NCI-H1436 treated with DMSO at 0.1 percent for 48 hours (cell line): ENCODE measurements at regions not wholly inside any gene's neighbourhood (a gene's known extent, or its start where the extent isn't known, plus 50 kb on each side); places are given as distances from the start of the nearest gene placed in this dataset.

Experiments
- DNase-seq: peaks from one replicate; lab custom pipeline; 2025; lab: John Stamatoyannopoulos, UW

DNA sequence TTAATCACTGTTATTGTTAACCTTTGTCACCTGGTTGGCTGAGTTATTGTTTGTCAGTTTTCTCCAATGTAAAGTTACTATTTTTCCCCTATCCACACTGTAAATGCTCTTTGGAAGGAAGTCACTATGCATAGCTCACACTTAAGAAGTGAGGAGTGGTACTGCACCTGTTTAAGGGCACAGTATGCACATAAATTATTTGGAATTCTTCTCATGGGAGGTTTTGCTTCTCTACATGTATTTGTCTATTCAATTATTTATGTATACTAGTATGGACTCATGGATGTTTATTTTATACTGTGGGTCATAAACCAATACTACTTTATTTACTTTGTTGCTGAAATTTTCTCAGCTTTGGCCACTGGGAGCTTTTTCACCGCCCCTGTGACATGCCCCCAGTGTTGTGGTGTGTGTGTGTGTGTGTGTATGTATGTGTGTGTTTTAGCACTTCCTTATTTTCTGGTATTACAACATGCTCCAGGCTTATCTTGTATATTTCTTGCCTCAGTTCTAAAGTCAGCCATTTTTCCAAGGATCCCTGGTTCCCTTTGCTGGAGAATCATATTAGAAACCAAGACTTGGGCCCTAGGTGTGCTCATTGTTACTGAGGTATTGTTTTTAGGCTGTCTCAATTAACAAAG is 290.5 kb downstream of the KBTBD8 start:
- DNase-seq, result no peak

DNA sequence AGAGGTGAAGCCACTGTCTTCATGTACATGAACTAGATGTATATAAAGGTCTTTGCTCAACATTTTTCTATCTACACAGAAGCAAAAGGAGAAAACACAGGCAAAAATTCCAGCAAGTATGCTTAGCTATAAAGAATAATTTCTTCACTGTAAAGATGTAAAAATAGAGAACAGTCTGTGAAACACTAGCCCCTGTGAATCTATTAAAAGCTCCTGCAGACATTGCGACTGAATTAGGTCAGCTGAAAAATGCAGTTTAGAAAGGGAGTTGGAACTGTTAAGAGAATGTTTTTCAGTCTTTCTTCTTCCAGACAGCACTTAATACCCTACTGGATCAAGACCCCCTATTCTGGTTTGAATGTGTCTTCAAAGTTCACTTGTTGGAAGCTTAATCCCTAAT is 291.5 kb downstream of the KBTBD8 start:
- DNase-seq, result no peak

DNA sequence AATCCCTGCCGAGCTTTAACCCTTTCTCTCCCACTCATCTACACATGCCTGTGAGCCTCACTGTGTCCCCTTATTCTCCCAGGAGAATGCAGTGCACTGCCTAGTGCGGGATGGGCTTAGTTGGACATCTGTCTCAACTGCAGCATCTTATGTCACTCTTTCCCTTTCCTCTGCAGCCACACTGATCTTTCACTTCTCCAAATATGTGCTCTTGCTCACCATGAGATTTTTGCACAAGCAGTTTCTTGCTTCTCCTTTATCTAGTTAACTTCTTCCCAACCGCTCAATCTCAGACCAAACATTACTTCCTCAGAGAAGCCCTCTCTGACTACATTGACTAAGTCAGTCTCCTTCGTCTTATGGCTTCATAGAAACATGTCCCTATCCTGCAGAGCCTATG is 292.3 kb downstream of the KBTBD8 start:
- no peak for DNase-seq

DNA sequence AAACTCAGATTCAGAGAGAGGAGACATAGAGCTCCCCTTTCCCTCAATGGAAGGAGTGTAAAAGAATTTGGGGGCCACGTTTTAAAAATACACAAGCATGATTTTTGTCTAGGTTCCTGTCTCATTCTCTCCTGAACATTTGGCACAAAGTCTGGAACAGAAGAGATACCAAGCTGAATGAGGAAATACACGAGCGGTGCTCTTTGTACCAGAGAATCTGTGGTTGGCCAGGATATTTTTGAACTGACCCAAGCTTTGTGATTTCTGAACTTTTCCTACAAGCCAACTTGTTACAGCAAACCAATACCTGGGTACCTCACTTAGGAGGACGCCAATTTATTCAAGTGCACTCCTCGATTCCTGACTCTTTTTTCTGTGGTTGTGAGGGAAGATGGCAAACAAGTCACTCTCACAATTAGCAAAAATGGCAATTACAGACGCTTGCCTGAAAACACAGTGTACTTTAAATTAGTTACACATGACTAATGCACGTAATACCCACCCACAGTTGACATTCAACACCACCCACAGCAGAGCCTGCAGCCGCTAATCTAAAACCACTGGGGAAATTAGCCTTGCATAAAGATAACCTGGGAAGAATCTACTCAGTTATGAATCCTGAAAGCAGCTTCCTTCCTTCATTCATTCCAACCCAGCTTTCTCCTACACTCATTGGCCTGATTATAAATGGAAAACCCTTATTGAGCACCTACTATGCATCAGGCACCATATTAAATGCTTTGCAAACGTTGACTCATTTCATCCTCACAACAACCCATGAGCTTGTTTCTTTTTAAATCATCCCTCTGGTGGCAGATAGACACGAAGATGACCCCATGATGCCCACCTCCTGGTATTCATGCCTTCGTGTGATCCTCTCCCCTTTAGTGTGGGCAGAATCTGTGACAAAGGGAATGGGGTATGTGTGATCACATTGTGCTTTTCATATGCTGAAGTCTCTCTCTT is 293.5 kb downstream of the KBTBD8 start:
- no peak for DNase-seq

DNA sequence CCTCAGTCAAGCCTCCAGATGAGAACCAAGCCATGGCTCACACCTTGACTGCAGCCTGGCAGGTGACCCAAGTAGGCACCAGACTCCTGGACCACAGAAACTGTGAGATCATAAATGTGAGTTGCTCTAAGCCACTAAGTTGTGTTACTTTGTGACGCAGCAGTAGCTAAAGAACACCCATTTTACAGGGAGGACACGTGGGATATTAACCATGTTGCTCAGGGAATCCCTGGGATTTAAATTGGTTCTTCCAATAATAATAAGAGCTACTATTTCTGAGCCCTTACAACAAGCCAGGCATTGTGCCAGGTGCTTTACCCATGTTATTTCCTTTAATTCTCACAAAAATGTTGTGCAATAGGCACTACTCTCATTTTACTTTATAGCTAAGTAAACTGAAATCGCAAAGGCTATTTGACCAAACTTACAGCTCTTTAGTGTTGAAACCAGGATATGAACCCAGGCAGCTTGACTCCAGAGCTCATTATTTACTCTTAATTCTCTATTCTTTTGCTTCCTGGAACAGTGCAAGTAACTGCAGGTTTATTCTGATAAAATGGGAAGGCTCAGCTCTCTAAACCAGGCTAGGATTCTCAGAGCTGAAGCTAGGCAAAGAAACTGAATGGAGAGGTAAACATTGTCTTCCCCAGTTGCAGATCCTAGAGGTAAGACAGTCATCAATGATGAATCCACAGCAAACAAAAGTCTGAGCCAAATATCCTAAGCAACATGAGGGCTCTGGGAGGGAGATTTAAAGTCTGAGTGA is 294.4 kb downstream of the KBTBD8 start:
- DNase-seq, result no peak

DNA sequence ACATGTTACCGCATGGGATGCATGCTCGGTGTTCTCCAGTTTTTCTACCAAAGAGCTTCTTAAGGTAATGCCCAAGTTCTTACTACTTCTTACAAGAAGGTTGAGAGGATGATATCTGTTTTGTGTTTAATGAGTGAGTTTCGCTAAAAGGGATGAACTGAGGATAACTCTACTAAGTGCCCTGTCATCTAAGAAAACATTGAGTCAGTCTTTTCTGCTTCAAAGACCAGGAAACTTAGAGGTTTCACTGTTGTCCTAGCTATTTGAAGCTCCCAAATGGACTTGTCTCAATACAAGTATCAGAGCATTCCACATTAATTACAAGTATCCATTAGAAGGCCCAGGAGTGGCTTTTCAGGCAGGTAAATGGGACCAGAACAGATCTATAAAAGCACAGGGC is 296.2 kb downstream of the KBTBD8 start:
- no peak for DNase-seq

DNA sequence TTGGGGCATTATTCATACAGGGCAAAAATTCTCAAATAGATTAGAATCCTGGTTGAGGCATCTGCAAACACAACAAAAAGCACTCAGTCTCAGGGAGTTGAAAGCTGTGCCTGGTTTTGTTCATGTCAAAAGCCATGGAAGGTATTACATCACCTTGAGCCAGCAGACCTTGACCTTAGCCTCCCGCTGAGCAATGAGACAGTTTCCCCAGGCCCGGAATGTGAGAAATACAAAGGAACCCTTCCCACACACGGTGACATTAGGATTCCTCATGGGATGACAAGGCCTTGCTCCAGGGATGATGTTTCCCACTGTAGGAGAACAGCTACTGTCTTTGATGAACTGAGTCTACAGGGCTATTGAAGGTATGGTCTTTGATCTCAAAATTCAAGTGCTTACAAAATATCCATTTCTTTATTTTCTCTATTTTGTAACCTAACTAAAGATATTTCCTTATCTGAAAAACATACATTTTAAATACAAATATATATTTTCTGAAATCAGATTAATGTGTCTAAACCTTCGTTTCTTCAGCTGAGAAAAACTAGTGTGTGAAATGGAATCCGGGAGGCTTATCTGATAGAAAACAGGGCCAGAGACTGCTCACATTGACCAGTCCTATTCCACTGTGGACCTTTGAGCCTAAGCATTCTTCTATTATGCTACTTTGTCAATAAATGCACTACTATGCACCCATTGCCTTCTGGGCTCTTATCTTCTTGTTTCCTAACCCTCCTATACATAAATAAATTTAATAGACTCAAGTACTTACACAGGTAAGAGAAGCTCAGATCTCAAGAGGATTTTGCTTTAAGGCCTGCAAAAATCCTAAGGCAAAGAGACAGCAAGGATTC is 298.2 kb downstream of the KBTBD8 start:
- DNase-seq, result no peak

DNA sequence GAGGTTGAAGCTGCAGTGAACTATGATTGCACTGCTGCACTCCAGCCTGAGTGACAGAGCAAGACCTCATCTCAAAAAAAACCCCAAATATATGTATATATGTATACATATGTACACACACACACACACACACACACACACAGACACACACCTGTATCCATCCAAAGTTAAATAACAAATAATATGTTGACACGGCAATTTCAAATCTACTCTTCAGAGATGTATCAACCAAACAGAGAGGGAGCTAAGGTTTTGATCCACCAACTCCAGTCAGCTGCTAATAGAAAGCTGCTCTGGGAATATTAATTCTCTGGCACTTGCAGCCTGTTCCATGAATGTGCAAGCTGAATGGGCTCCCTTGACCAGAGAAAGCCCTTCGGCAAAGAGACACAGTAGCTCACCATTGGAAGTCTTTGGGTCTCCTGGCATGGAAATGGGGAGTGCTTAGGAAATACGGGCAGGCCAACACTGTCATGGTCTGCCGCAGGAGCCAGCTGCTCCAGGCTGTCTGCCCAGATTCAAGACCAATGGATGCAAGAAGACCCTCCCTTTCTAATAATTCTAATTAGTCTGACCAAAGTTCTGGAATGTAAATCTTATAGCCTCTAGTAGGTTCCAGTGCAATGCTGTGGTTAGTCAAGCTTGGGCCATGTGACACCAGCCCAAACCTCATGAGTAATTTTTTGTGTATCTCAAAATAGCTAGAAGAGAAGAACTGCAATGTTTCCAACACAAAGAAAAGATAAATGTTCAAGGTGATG is 299.8 kb downstream of the KBTBD8 start:
- no peak for DNase-seq

DNA sequence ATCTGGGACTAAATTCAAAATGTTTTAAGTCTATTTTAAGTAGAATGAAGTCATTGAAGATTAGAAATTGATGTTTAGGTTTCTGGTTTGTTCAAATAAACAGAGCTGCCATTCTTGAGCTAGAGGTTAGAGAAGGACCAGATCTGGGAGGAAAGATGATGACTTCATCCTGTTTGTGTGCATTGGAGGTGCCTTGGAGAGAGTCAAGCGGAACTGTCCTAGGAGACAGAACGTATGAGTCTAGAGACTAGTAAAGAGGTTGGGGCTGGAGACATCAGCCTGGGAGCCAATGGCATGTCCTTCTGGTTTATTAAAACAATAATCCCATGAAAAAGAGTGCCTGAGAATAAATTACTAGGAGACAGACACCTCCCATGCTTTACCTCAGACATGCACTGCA is 303.4 kb downstream of the KBTBD8 start:
- DNase-seq, result no peak

DNA sequence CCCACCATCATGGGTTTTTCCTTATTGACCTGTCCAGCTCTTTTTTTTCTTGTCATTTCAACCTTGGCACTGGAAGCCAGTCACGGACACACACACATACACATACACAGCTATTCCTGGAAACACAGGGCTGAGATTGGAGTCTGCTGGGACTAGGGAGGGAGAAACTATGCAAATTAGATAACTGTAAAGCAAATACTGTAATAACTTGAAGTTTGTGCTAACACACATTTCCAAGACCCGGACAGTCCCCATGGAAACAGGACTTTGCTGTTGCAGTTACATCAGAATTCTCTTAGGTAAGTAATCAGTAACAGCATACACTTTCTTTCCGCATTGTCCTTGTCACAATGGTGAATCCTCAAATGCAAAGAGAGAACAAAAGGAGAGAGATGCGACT is 304.4 kb downstream of the KBTBD8 start:
- DNase-seq, result no peak

DNA sequence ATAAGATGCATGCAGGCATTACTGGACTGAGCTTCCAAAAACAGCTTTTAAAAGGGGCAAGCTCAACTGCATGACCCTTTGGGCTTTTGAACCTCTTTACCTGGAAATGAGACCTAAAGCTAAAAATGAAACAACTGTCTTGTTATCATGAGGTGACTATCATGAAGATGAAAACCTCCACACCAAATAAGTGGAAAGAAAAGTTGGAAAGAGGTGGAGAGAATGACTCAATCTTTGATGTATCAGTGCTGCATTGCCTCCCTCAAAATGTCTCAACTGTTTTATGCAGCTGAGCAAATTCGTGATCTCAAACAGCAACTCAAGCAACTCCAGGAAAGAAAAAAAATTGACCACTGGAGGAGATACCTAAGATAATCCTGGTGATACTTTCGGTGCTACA is 307.1 kb downstream of the KBTBD8 start:
- DNase-seq, result no peak

DNA sequence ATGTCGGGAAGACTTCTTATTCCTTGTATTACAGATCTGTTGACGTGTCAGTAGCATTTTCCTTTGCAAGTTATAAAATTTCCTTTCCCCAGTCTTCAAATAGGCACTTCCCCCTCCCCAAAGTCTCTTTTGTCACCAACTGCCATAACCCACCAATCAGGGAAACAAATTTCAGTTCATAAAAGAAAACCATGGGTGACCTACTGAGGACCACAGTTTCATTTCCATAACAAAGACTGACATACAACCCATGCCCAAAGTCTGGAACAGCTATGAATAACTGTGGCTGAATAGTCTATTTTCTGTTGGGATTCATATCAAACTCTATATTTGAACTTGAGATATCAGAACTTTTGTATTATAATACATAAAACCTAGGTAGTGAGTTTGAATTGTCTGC is 307.8 kb downstream of the KBTBD8 start:
- no peak for DNase-seq

DNA sequence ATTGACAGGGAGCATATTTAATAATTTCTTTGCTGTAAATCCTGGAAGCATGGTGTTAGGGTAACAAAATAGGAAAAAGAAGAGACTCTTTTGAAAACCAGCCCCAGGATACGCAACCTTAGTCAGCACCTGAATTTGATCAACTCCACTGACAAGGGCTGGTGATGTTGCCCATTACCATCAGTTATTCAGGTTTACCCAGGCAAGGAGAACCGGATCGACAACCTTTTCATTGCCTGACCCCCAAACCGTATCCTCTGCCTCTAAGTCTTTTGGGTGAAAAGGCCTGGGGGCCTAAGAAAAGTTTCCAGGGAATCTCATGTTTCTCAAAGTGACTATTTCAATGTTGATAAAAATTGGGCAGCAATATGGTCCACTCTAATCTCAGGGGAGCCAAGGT is 313.3 kb downstream of the KBTBD8 start:
- no peak for DNase-seq

DNA sequence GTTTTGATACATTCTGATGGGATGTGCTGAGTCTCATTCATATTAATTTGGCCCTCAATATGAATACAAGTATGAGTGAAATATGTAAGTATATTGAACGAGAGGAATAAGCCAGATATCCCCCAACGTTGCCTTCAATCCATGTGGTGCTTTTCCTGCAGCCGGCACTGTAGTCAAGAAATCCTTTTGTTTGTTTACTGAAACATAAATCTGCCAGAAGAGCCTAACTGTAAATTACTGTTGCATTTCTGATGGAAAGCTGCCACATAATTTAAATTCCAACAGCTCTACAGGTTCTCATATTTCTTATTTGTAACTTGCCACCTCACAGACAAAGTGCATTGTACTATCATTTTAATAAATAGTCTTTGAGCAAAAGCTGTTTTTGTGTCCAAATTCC is 314.0 kb downstream of the KBTBD8 start:
- DNase-seq, result no peak

DNA sequence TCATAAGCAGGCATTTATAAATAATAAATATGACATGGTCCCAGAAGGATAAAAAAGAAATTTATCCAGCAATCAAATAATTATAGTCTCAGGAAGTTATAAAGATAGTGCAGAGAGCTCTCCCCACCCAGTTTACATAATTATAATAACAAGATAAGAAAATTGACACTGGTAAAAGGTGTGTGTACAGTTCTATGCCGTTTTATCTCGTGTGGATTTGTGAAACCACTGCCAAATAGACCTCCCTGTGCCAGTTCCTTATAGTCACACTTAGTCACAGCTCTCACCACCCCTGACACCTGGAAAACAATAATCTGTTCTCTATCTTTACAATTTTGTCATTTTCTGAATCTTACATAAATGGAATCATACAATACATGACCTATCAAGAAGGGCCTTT is 320.1 kb downstream of the KBTBD8 start:
- DNase-seq, result no peak

DNA sequence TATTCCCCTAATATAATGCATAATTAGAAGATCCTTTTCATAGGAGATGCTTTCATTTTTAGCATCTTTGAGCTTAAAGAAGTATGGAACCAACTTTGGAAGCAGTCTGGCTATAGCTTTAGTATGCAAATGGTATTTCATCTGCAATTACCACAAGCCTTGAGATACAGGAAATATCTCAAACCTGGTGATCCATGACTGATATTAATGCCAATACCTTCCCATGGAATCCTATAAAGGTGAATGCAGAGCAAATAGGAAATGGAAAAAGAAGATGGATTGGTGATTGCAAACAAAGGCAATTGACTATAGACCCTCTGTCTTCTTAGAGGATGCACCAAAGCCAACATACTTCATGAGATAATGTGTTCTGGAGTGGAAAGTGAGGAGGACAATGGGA is 326.4 kb downstream of the KBTBD8 start:
- no peak for DNase-seq
